Body of pancreas (tissue), 4 donors: ENCODE measurements at regions not wholly inside any gene's neighbourhood (a gene's known extent, or its start where the extent isn't known, plus 50 kb on each side); places are given as distances from the start of the nearest gene placed in this dataset.

Experiments used
- ATAC-seq: fragments of 150-250 bp; one replicate; pipeline ENCODE4 v1.9.1; 2016
- DNase-seq, 4 donors: peaks; one replicate each; pipeline ENCODE4 v3.0.0-alpha.2; 2019
- H3K27ac ChIP-seq, 4 donors: fragments of 200-600 bp; sonication (generic); 1 replicate in 3 of 4; 2 replicates in 1 of 4; pipeline versions ENCODE4 v1.5.1 to v1.6.1; 2016 to 2019; ENCODE audit warnings: mild to moderate bottlenecking in 1 of 4, mixed read lengths in 1 of 4, moderate library complexity in 1 of 4
- H3K27me3 ChIP-seq, 2 donors: fragments of 200-600 bp; sonication (generic); one replicate each; pipeline ENCODE4 v1.6.0; 2016; ENCODE audit warnings: mild to moderate bottlenecking in 1 of 2
- H3K36me3 ChIP-seq, 2 donors: fragments of 200-600 bp; sonication (generic); replicated peaks in 1 of 2; 2 replicates each; pipeline ENCODE4 v1.5.1; 2016; ENCODE audit warnings: low read depth in 2 of 2; ENCODE audit not compliant: insufficient read depth in 1 of 2
- H3K4me1 ChIP-seq: fragments of 200-600 bp; sonication (generic); one replicate; pipeline ENCODE4 v1.6.0; 2016
- H3K4me3 ChIP-seq, 2 donors: fragments of 200-600 bp; sonication (generic); 1 replicate in 1 of 2; 2 replicates in 1 of 2; pipeline ENCODE4 v1.5.1; 2016 to 2019
- H3K9me3 ChIP-seq, 3 donors: fragments of 200-600 bp; sonication (generic); 1 replicate in 2 of 3; 2 replicates in 1 of 3; pipeline ENCODE4 v1.5.1; 2016
- POLR2A ChIP-seq, 3 donors: fragments of 450-650 bp; IDR thresholded peaks; one replicate each; pipeline ENCODE4 v1.6.1; 2016; ENCODE audit warnings: antibody characterized with exemption in 3 of 3, mild to moderate bottlenecking in 2 of 3
- WGBS, 2 donors: methylation state at CpG; one replicate each; pipeline ENCODE4 v1.1.5; 2017; 5-methylcytosine and 5-hydroxymethylcytosine counted together
- intact Hi-C: fragments of 100-400 bp; cut with DNase I; formaldehyde crosslinking; loops from one replicate; pipeline ENCODE4 v1.15.1; 2023
- TF ChIP-seq, protein P1 (sequence below), 7 experiments: fragments of 450-650 bp in 4 of 7; fragments of 200-600 bp in 3 of 7; sonication (generic) in 3 of 7; IDR thresholded peaks; one replicate each; pipeline ENCODE4 v1.5.1; 2016 to 2019; ENCODE audit warnings: antibody characterized with exemption in 7 of 7

DNA sequence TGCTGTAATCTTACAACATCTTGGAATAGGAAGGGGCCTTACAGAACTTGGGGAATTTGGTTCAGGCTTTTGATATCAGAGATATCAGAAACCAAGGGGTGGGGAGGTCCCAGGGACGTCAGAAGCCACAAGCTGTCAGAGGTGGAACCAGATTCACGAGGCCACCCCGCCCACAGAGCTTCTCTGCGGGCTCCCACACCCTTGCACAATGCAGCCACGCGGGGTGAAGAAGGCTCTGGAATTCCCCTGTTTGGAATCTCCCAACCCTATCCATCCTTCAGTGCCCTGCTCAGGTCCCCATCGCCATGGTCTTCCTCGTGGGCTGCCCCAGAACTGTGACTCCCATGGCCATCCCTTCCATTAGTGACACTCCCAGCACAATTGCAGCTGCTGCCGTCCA is 247.1 kb upstream of the SHH start:
- DNase-seq (no peak), ATAC-seq (no peak)
- no peaks in the 10 kb centered on the region for H3K36me3 ChIP-seq
- H3K9me3 ChIP-seq, result no peaks in the 10 kb centered on the region
- H3K4me3 ChIP-seq, result no peak overlapping the region
- no peak for TF ChIP-seq POLR2A (IDR thresholded peaks at IDR 0.05)
- TF ChIP-seq, protein P1, sequence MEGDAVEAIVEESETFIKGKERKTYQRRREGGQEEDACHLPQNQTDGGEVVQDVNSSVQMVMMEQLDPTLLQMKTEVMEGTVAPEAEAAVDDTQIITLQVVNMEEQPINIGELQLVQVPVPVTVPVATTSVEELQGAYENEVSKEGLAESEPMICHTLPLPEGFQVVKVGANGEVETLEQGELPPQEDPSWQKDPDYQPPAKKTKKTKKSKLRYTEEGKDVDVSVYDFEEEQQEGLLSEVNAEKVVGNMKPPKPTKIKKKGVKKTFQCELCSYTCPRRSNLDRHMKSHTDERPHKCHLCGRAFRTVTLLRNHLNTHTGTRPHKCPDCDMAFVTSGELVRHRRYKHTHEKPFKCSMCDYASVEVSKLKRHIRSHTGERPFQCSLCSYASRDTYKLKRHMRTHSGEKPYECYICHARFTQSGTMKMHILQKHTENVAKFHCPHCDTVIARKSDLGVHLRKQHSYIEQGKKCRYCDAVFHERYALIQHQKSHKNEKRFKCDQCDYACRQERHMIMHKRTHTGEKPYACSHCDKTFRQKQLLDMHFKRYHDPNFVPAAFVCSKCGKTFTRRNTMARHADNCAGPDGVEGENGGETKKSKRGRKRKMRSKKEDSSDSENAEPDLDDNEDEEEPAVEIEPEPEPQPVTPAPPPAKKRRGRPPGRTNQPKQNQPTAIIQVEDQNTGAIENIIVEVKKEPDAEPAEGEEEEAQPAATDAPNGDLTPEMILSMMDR (IDR thresholded peaks at IDR 0.05), result no peak
- no peaks in the 10 kb centered on the region for H3K27me3 ChIP-seq
- no peak overlapping the region for H3K27ac ChIP-seq
- WGBS, 2 donors, result 65 to 81% methylated on average over 7 to 8 of the region's 9 CpGs
- H3K4me1 ChIP-seq, result no peaks in the 10 kb centered on the region
- intact Hi-C loops, result no loop called here

DNA sequence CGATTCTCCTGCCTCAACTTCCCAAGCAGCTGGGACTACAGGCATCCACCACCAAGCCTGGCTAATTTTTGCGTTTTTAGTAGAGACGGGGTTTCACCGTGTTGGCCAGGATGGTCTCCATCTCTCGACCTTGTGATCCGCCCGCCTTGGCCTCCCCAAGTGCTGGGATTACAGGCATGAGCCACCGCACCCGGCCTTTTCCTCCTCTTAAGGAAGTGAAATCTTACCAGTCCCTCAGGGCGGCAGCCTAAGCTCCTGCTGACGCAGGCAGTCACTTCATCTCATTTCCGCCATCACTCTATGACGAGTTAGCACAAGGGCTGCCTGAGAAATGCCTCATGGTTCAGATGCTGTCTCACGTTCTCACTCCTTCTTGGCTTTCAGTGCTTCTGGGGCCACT is 246.0 kb upstream of the SHH start:
- Histone ChIP-seq H3K27ac (no peak overlapping the region), H3K4me1 (no peaks in the 10 kb centered on the region), H3K9me3 (no peaks in the 10 kb centered on the region), H3K36me3 (no peaks in the 10 kb centered on the region), H3K27me3 (no peaks in the 10 kb centered on the region), H3K4me3 (no peak overlapping the region)
- intact Hi-C loops, result no loop called here
- DNase-seq (no peak), ATAC-seq (no peak)
- 83% methylated on average over 14 of the region's 14 CpGs for WGBS, 2 donors
- TF ChIP-seq, protein P1 (IDR thresholded peaks at IDR 0.05), result no peak
- TF ChIP-seq POLR2A (IDR thresholded peaks at IDR 0.05), result no peak

GRCh38 chr7:156056534-156056933 is 244.3 kb upstream of the SHH start:
- no peak overlapping the region for H3K4me3 ChIP-seq
- H3K36me3 ChIP-seq, result no peaks in the 10 kb centered on the region
- no peak overlapping the region for H3K27ac ChIP-seq
- no peaks in the 10 kb centered on the region for H3K9me3 ChIP-seq
- ATAC-seq (no peak), DNase-seq (no peak)
- no peaks in the 10 kb centered on the region for H3K4me1 ChIP-seq
- no peaks in the 10 kb centered on the region for H3K27me3 ChIP-seq
- TF ChIP-seq POLR2A (IDR thresholded peaks at IDR 0.05), result no peak
- TF ChIP-seq, protein P1 (IDR thresholded peaks at IDR 0.05), result no peak
- 74 to 83% methylated on average over 8 of the region's 8 CpGs for WGBS, 2 donors
- intact Hi-C loops, result no loop called here

GRCh38 chr7:156055206-156055822 is 243.1 kb upstream of the SHH start:
- no peaks in the 10 kb centered on the region for H3K4me1 ChIP-seq
- 65 to 66% methylated on average over 10 of the region's 10 CpGs for WGBS, 2 donors
- no peak for DNase-seq
- ATAC-seq, result no peak
- TF ChIP-seq, protein P1 (IDR thresholded peaks at IDR 0.05), result no peak
- no peak for TF ChIP-seq POLR2A (IDR thresholded peaks at IDR 0.05)
- no peaks in the 10 kb centered on the region for H3K27me3 ChIP-seq
- intact Hi-C loops, result no loop called here
- no peaks in the 10 kb centered on the region for H3K9me3 ChIP-seq
- no peak overlapping the region for H3K4me3 ChIP-seq
- H3K36me3 ChIP-seq, result no peaks in the 10 kb centered on the region
- H3K27ac ChIP-seq, result no peak overlapping the region

GRCh38 chr7:156051884-156052283 is 239.6 kb upstream of the SHH start:
- Histone ChIP-seq H3K9me3 (peaks cover 0 to 7% (median 0%) of the 10 kb centered on the region in 3 donors), H3K4me1 (no peaks in the 10 kb centered on the region), H3K36me3 (no peaks in the 10 kb centered on the region), H3K27ac (no peak overlapping the region), H3K4me3 (no peak overlapping the region), H3K27me3 (no peaks in the 10 kb centered on the region)
- DNase-seq (no peak), ATAC-seq (no peak)
- intact Hi-C loops, result no loop called here
- TF ChIP-seq, protein P1 (IDR thresholded peaks at IDR 0.05), result no peak
- no peak for TF ChIP-seq POLR2A (IDR thresholded peaks at IDR 0.05)
- 67 to 69% methylated on average over 1 of the region's 1 CpG for WGBS, 2 donors
